CD14-positive monocyte (primary cell): ENCODE measurements at regions not wholly inside any gene's neighbourhood (a gene's known extent, or its start where the extent isn't known, plus 50 kb on each side); places are given as distances from the start of the nearest gene placed in this dataset.

Experiments used
- DNase-seq, 3 donors: peaks; one replicate each; pipeline ENCODE4 v3.0.0-alpha.2; 2011 to 2022
- H2AFZ ChIP-seq: 2 replicates; pipeline ENCODE4 v1.6.0; 2012; ENCODE audit warnings: mild to moderate bottlenecking, low read depth, low read length, inconsistent platforms; ENCODE audit not compliant: insufficient read depth, poor library complexity, severe bottlenecking
- H3K27ac ChIP-seq, 2 donors: 1 replicate in 1 of 2; 2 replicates in 1 of 2; pipeline ENCODE4 v1.5.1; 2012 to 2013; ENCODE audit warnings: low read length in 2 of 2, control low read depth in 1 of 2, inconsistent platforms in 1 of 2, low read depth in 1 of 2, mild to moderate bottlenecking in 1 of 2
- H3K27me3 ChIP-seq, 2 donors: one replicate each; pipeline versions ENCODE4 v1.6.0 to v1.6.1; 2011 to 2013; ENCODE audit warnings: low read length in 2 of 2; ENCODE audit not compliant: control insufficient read depth in 2 of 2, insufficient read depth in 2 of 2
- H3K36me3 ChIP-seq, 2 donors: replicated peaks in 1 of 2; 1 replicate in 1 of 2; 2 replicates in 1 of 2; pipeline versions ENCODE4 v1.5.1 to v1.6.1; 2012 to 2013; ENCODE audit warnings: low read length in 2 of 2, control low read depth in 1 of 2, inconsistent platforms in 1 of 2, mild to moderate bottlenecking in 1 of 2; ENCODE audit not compliant: insufficient read depth in 2 of 2, control insufficient read depth in 1 of 2
- H3K4me1 ChIP-seq, 2 donors: 1 replicate in 1 of 2; 2 replicates in 1 of 2; pipeline versions ENCODE4 v1.5.1 to v1.6.1; 2012 to 2013; ENCODE audit warnings: low read length in 2 of 2, control low read depth in 1 of 2, inconsistent platforms in 1 of 2, mild to moderate bottlenecking in 1 of 2, moderate library complexity in 1 of 2; ENCODE audit not compliant: insufficient read depth in 2 of 2, control insufficient read depth in 1 of 2
- H3K4me2 ChIP-seq: replicated peaks from 2 replicates; pipeline ENCODE3; 2012; ENCODE audit warnings: low read length, moderate library complexity, mild to moderate bottlenecking; ENCODE audit not compliant: poor library complexity, severe bottlenecking; ENCODE audit errors: extremely low read depth
- H3K4me3 ChIP-seq, 3 experiments: fragments of 200-600 bp in 1 of 3; sonication (generic) in 1 of 3; replicated peaks in 1 of 3; 1 replicate in 2 of 3; 2 replicates in 1 of 3; pipeline ENCODE4 v1.5.1; 2011 to 2013; ENCODE audit warnings: low read length in 3 of 3, mild to moderate bottlenecking in 3 of 3, control low read depth in 2 of 3, low read depth in 2 of 3, inconsistent platforms in 1 of 3, moderate library complexity in 1 of 3
- H3K79me2 ChIP-seq: 2 replicates; pipeline ENCODE4 v1.6.0; 2012; ENCODE audit warnings: mild to moderate bottlenecking, control low read depth, inconsistent platforms, low read length, moderate library complexity; ENCODE audit not compliant: insufficient read depth
- H3K9ac ChIP-seq: 2 replicates; pipeline ENCODE4 v1.6.0; 2017; ENCODE audit warnings: low read length, mild to moderate bottlenecking; ENCODE audit not compliant: insufficient read depth, poor library complexity, severe bottlenecking
- H3K9me3 ChIP-seq, 2 donors: replicated peaks in 1 of 2; 1 replicate in 1 of 2; 2 replicates in 1 of 2; pipeline versions ENCODE4 v1.5.1 to v1.6.1; 2012 to 2013; ENCODE audit warnings: low read length in 2 of 2, control low read depth in 1 of 2; ENCODE audit not compliant: control insufficient read depth in 1 of 2, insufficient read depth in 1 of 2
- H4K20me1 ChIP-seq: 2 replicates; pipeline ENCODE4 v1.6.0; 2012; ENCODE audit warnings: mild to moderate bottlenecking, low read length, control low read depth, moderate library complexity; ENCODE audit not compliant: insufficient read depth
- H3K27ac Mint-ChIP-seq, 7 donors: one replicate each; pipeline ENCODE4 v1.8.0; 2020; ENCODE audit warnings: mild to moderate bottlenecking in 7 of 7, mixed read lengths in 7 of 7, moderate library complexity in 6 of 7, inconsistent platforms in 2 of 7
- H3K27me3 Mint-ChIP-seq, 3 donors: one replicate each; pipeline ENCODE4 v1.8.0; 2021 to 2022; ENCODE audit warnings: low read depth in 3 of 3, mild to moderate bottlenecking in 3 of 3, mixed read lengths in 3 of 3, moderate library complexity in 3 of 3, inconsistent platforms in 1 of 3
- H3K36me3 Mint-ChIP-seq, 2 donors: one replicate each; pipeline ENCODE4 v1.8.0; 2020; ENCODE audit warnings: mixed read lengths in 2 of 2, inconsistent platforms in 1 of 2, mild to moderate bottlenecking in 1 of 2
- H3K4me1 Mint-ChIP-seq: one replicate; pipeline ENCODE4 v1.8.0; 2020; ENCODE audit warnings: mild to moderate bottlenecking, mixed read lengths
- H3K4me3 Mint-ChIP-seq, 2 donors: one replicate each; pipeline ENCODE4 v1.8.0; 2020; ENCODE audit warnings: mild to moderate bottlenecking in 2 of 2, mixed read lengths in 2 of 2, moderate library complexity in 1 of 2
- H3K9me3 Mint-ChIP-seq, 7 donors: one replicate each; pipeline ENCODE4 v1.8.0; 2020 to 2022; ENCODE audit warnings: mixed read lengths in 7 of 7, mild to moderate bottlenecking in 6 of 7, moderate library complexity in 6 of 7, inconsistent platforms in 2 of 7
- CTCF ChIP-seq: fragments of 200-600 bp; IDR thresholded peaks from one replicate; pipeline ENCODE4 v1.8.0; 2022; ENCODE audit warnings: antibody characterized with exemption, mild to moderate bottlenecking
- WGBS: methylation state at CpG from one replicate; pipeline ENCODE4 v1.1.5; 2013; ENCODE audit warnings: missing lambda C conversion rate; ENCODE audit not compliant: insufficient coverage; 5-methylcytosine and 5-hydroxymethylcytosine counted together
- intact Hi-C, 2 donors: fragments of 100-400 bp; cut with micrococcal nuclease; formaldehyde crosslinking; loops; one replicate each; pipeline versions ENCODE4 v1.15.0 to v1.15.1; 2023

DNA sequence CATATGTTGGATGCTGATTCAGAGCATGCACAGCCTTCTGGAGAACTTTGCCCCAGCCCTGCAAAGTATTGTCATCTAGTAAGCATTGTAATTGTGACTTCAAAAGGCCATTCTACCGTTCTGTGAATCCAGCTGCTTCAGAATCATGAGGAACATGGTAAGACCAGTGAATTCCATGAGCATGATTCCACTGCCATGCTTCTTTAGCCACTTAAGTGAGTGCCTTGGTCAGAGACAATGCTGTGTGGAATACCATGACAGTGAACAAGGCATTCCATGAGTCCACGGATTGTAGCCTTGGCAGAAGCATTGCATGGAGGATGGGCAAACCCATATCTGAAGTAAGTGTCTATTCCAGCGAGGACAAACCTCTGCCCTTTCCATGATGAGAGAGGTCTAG lies 123.7 kb downstream of the S1PR1 start:
- Mint-ChIP-seq H3K27me3 (no peaks in the 10 kb centered on the region), H3K27ac (no peak overlapping the region)
- H3K9ac ChIP-seq: no peak overlapping the region

GRCh38 chr1:101363891-101364318 lies 127.1 kb downstream of the S1PR1 start:
- H3K27ac ChIP-seq: no peak overlapping the region
- no peaks in the 10 kb centered on the region for H3K4me1 ChIP-seq
- Mint-ChIP-seq H3K27me3 (no peaks in the 10 kb centered on the region), H3K4me1 (no peaks in the 10 kb centered on the region), H3K9me3 (no peaks in the 10 kb centered on the region), H3K4me3 (no peak overlapping the region), H3K27ac (no peak overlapping the region), H3K36me3 (no peaks in the 10 kb centered on the region)
- H3K79me2 ChIP-seq: no peaks in the 10 kb centered on the region
- no peak overlapping the region for H3K9ac ChIP-seq
- intact Hi-C loops: no loop called here
- H3K4me2 ChIP-seq: no peak overlapping the region
- H2AFZ ChIP-seq: no peak overlapping the region
- no peaks in the 10 kb centered on the region for H3K36me3 ChIP-seq
- H4K20me1 ChIP-seq: no peaks in the 10 kb centered on the region
- no peak overlapping the region for H3K4me3 ChIP-seq
- no peak for TF ChIP-seq CTCF
- no peaks in the 10 kb centered on the region for H3K9me3 ChIP-seq
- no peak for DNase-seq
- H3K27me3 ChIP-seq: no peaks in the 10 kb centered on the region

More for the DNA sequence above, 123.7 kb downstream of the S1PR1 start:
- no peaks in the 10 kb centered on the region for H3K4me1 ChIP-seq
- H2AFZ ChIP-seq: no peak overlapping the region
- Mint-ChIP-seq H3K36me3 (no peaks in the 10 kb centered on the region), H3K9me3 (no peaks in the 10 kb centered on the region), H3K4me3 (no peak overlapping the region), H3K4me1 (peaks cover 2% of the 10 kb centered on the region)
- H3K27ac ChIP-seq: no peak overlapping the region
- H3K36me3 ChIP-seq: no peaks in the 10 kb centered on the region
- H3K4me2 ChIP-seq: no peak overlapping the region
- H3K27me3 ChIP-seq: no peaks in the 10 kb centered on the region
- no peaks in the 10 kb centered on the region for H3K9me3 ChIP-seq
- no peak for TF ChIP-seq CTCF
- 92% methylated on average over 3 of the region's 3 CpGs for WGBS
- no peaks in the 10 kb centered on the region for H4K20me1 ChIP-seq
- no peak overlapping the region for H3K4me3 ChIP-seq
- no peak for DNase-seq
- no peaks in the 10 kb centered on the region for H3K79me2 ChIP-seq
- intact Hi-C loops: no loop called here
